SU-DHL-6 (cell line): ENCODE measurements at regions not wholly inside any gene's neighbourhood (a gene's known extent, or its start where the extent isn't known, plus 50 kb on each side); places are given as distances from the start of the nearest gene placed in this dataset.

ENCODE experiments used
- CTCF ChIP-seq: fragments of 200-600 bp; sonication (generic); IDR thresholded peaks from one replicate; pipeline ENCODE4 v1.5.1; 2017; ENCODE audit warnings: antibody characterized with exemption, mild to moderate bottlenecking, low read length, moderate library complexity; ENCODE audit not compliant: insufficient read depth, poor library complexity, severe bottlenecking
- EZH2phosphoT487 ChIP-seq: fragments of 200-600 bp; sonication (generic), shearing (Covaris generic); conservative IDR thresholded peaks from 2 replicates; pipeline ENCODE4 v1.6.1; 2018; ENCODE audit warnings: mild to moderate bottlenecking, antibody characterized with exemption, low read length, moderate library complexity, mixed read lengths

GRCh38 chr7:57207836-57208235 is 75.6 kb upstream of the ZNF479 start:
- TF ChIP-seq CTCF: no peak
- no peak for TF ChIP-seq EZH2phosphoT487
